DND-41 (cell line): ENCODE measurements at regions not wholly inside any gene's neighbourhood (a gene's known extent, or its start where the extent isn't known, plus 50 kb on each side); places are given as distances from the start of the nearest gene placed in this dataset.

Source experiments
- ATAC-seq: fragments of 200-7000 bp; cut with Tn5 transposase; 3 replicates; pipeline ENCODE4 v1.9.1; 2021; ENCODE audit warnings: low read depth; ENCODE audit not compliant: insufficient read depth
- DNase-seq: peaks from one replicate; pipeline ENCODE4 v3.0.0-alpha.2; 2020
- H2AFZ ChIP-seq: 2 replicates; pipeline ENCODE4 v1.6.0; 2012; ENCODE audit warnings: low read depth, low read length
- H3K27ac ChIP-seq: 2 replicates; pipeline ENCODE4 v1.5.1; 2012; ENCODE audit warnings: low read length, inconsistent platforms
- H3K27me3 ChIP-seq: fragments of 200-600 bp; sonication (generic); 2 replicates; pipeline ENCODE4 v1.6.0; 2012; ENCODE audit warnings: low read length, mild to moderate bottlenecking, inconsistent platforms; ENCODE audit not compliant: insufficient read depth, poor library complexity
- H3K36me3 ChIP-seq: 2 replicates; pipeline ENCODE4 v1.5.1; 2012; ENCODE audit warnings: low read length, inconsistent platforms; ENCODE audit not compliant: insufficient read depth
- H3K4me1 ChIP-seq: 2 replicates; pipeline ENCODE4 v1.5.1; 2012; ENCODE audit warnings: mild to moderate bottlenecking, low read length; ENCODE audit not compliant: insufficient read depth
- H3K4me2 ChIP-seq: 2 replicates; pipeline ENCODE4 v1.6.0; 2012; ENCODE audit warnings: mild to moderate bottlenecking, moderate library complexity, low read length, inconsistent platforms; ENCODE audit not compliant: insufficient read depth
- H3K4me3 ChIP-seq, 2 experiments: fragments of 200-600 bp in 1 of 2; shearing (Covaris generic) in 1 of 2; 2 replicates each; pipeline ENCODE4 v1.5.1; 2012 to 2016; ENCODE audit warnings: inconsistent platforms in 2 of 2, low read length in 2 of 2, mild to moderate bottlenecking in 2 of 2, low read depth in 1 of 2, moderate library complexity in 1 of 2
- H3K79me2 ChIP-seq: 2 replicates; pipeline ENCODE4 v1.6.0; 2012; ENCODE audit warnings: low read length, inconsistent platforms; ENCODE audit not compliant: insufficient read depth
- H3K9ac ChIP-seq: 2 replicates; pipeline ENCODE4 v1.6.0; 2012; ENCODE audit warnings: low read depth, mild to moderate bottlenecking, inconsistent platforms, low read length, moderate library complexity
- H3K9me3 ChIP-seq: 2 replicates; pipeline ENCODE4 v1.5.1; 2012; ENCODE audit warnings: low read length, moderate library complexity, mild to moderate bottlenecking, inconsistent platforms; ENCODE audit not compliant: insufficient read depth, severe bottlenecking
- H4K20me1 ChIP-seq: 2 replicates; pipeline ENCODE4 v1.6.0; 2012; ENCODE audit warnings: low read length; ENCODE audit not compliant: insufficient read depth
- CTCF ChIP-seq: IDR thresholded peaks from 2 replicates; pipeline ENCODE4 v1.5.1; 2012; ENCODE audit warnings: borderline replicate concordance, low read length, moderate library complexity, mild to moderate bottlenecking; ENCODE audit not compliant: poor library complexity, severe bottlenecking; ENCODE audit errors: extremely low read depth
- EZH2 ChIP-seq: IDR thresholded peaks from 3 replicates; pipeline ENCODE4 v1.6.1; 2012; ENCODE audit warnings: borderline replicate concordance, low read depth, mild to moderate bottlenecking, moderate library complexity, low read length, inconsistent platforms; ENCODE audit not compliant: severe bottlenecking

GRCh38 chr4:31068257-31069075, 348.3 kb downstream of the PCDH7 start:
- Histone ChIP-seq H3K79me2 (no peaks in the 10 kb centered on the region), H3K4me2 (no peak overlapping the region), H3K4me3 (no peak overlapping the region), H3K9ac (no peak overlapping the region), H3K9me3 (no peaks in the 10 kb centered on the region), H3K36me3 (no peaks in the 10 kb centered on the region), H4K20me1 (no peaks in the 10 kb centered on the region), H3K27ac (no peak overlapping the region), H2AFZ (no peak overlapping the region), H3K27me3 (no peaks in the 10 kb centered on the region), H3K4me1 (no peaks in the 10 kb centered on the region)
- ATAC-seq (no peak), DNase-seq (no peak)
- TF ChIP-seq CTCF (no peak), EZH2 (no peak)

GRCh38 chr4:31069151-31069550, 349.0 kb downstream of the PCDH7 start:
- ATAC-seq (no peak), DNase-seq (no peak)
- H3K4me2 ChIP-seq, result no peak overlapping the region
- no peaks in the 10 kb centered on the region for H4K20me1 ChIP-seq
- no peak overlapping the region for H2AFZ ChIP-seq
- TF ChIP-seq CTCF, result no peak
- TF ChIP-seq EZH2, result no peak
- no peaks in the 10 kb centered on the region for H3K27me3 ChIP-seq
- no peak overlapping the region for H3K27ac ChIP-seq
- H3K4me1 ChIP-seq, result no peaks in the 10 kb centered on the region
- H3K9me3 ChIP-seq, result no peaks in the 10 kb centered on the region
- H3K79me2 ChIP-seq, result no peaks in the 10 kb centered on the region
- no peak overlapping the region for H3K9ac ChIP-seq
- no peak overlapping the region for H3K4me3 ChIP-seq
- no peaks in the 10 kb centered on the region for H3K36me3 ChIP-seq

DNA sequence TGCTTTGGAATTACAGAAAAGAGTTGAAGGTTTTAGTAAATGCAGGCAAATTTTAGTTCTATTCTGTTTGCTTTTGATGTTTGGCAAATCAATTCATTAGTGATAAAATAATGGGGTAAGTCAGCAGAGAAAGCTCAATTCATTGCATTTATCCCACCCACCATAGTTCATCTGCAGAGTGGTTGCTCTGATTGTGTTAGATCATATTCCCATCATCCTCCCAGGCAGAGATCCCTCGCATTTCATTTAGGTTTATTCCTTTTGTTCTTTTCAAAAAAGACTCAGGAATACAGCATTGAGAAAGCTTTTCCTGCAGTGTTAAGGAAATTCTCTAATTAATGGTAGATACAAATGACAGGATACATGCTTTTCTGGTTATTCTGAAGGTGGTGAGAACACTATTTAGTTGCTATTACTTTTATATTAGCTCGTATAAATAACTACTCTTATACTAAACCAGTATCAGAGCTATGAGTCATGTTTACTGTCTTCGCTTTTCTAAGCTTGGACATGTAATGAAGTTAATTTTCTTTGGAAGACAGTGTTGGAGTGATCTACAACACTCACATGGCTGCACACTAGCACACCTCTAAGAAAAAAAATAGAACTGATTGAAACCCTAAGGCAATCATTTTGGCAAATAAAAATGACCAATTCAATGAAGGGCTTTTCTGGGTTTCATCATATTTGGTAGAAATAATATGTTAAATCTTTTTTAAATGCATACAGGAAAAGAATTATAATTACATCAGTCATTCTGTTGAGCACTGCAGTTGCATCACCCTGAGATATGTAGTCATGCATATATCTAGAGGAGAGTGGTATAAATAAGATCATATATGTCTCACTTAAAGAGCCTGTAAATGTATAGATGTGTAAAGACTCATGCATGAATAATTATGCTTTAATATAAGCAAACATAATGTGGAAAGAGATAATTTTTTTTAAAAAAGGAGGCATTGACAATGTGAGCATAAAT, 351.6 kb downstream of the PCDH7 start:
- Histone ChIP-seq H4K20me1 (no peaks in the 10 kb centered on the region), H3K4me2 (no peak overlapping the region), H3K27me3 (no peaks in the 10 kb centered on the region), H3K27ac (no peak overlapping the region), H3K4me3 (no peak overlapping the region), H3K9ac (no peak overlapping the region), H3K9me3 (no peaks in the 10 kb centered on the region), H3K36me3 (no peaks in the 10 kb centered on the region), H3K4me1 (no peaks in the 10 kb centered on the region), H2AFZ (no peak overlapping the region), H3K79me2 (no peaks in the 10 kb centered on the region)
- ATAC-seq, result no peak
- no peak for TF ChIP-seq EZH2
- no peak for TF ChIP-seq CTCF
- DNase-seq, result no peak
